ENCODE measurements at regions not wholly inside any gene's neighbourhood (a gene's known extent, or its start where the extent isn't known, plus 50 kb on each side); places are given as distances from the start of the nearest gene placed in this dataset.

DNA sequence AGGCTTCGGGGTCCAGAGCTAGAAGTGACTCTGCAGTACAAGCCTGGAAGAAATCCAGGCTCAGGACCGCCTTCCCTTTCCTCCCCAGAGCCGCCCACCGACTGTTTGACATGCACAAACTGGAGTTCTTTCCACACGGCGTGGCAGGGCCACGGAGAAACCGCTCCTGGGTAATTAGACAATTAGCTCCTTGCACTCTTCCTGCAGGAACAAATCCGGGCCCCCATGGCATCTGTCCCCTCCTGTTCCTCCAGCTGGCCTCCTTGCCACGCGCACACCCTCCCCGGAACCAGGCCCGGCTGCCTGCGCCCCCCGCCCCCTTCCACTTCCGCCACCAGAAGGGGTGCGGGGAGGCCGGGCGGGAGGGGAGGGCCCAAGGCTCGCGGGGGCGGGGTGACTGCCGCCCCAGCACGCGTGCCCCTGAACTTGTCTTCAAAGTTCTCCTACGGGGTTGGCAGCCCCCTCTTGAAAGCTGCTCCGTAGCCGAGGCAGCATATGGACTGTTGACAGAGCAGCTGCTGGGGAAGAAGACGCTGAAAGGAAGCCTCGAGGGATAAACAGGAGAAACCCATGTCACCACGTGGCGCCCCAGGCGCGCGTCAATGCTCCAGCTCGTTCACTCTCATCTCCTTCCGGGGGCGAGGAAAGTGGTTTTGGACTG, 74.3 kb downstream of the SEC61B start:
- H3K23ac ChIP-seq (ENCODE audit: insufficient read length, low read depth, low read length): no peak overlapping the region
- no peak overlapping the region for H3K4me2 ChIP-seq (ENCODE audit: insufficient read depth, insufficient read length, low read length)
- Mint-ChIP-seq H3K4me1 (peaks cover 47 to 48% of the 10 kb centered on the region in 2 experiments), H3K36me3 (ENCODE audit: insufficient read depth in 1 of 3, low read depth in 3 of 3) (no peaks in the 10 kb centered on the region), H3K9me3 (no peaks in the 10 kb centered on the region), H3K4me3 (no peak overlapping the region), H3K27ac (no peak overlapping the region), H3K27me3 (ENCODE audit: low read depth) (no peaks in the 10 kb centered on the region; the same call in none of the 2 replicates)
- H2BK12ac ChIP-seq (ENCODE audit: insufficient read length, low read depth, low read length): no peak overlapping the region
- TF ChIP-seq, protein P1, sequence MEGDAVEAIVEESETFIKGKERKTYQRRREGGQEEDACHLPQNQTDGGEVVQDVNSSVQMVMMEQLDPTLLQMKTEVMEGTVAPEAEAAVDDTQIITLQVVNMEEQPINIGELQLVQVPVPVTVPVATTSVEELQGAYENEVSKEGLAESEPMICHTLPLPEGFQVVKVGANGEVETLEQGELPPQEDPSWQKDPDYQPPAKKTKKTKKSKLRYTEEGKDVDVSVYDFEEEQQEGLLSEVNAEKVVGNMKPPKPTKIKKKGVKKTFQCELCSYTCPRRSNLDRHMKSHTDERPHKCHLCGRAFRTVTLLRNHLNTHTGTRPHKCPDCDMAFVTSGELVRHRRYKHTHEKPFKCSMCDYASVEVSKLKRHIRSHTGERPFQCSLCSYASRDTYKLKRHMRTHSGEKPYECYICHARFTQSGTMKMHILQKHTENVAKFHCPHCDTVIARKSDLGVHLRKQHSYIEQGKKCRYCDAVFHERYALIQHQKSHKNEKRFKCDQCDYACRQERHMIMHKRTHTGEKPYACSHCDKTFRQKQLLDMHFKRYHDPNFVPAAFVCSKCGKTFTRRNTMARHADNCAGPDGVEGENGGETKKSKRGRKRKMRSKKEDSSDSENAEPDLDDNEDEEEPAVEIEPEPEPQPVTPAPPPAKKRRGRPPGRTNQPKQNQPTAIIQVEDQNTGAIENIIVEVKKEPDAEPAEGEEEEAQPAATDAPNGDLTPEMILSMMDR (conservative IDR thresholded peaks at IDR 0.05): no peak
- H3K23me2 ChIP-seq (ENCODE audit: insufficient read length, low read depth, low read length, poor library complexity, severe bottlenecking): no peaks in the 10 kb centered on the region
- H3K56ac ChIP-seq (ENCODE audit: insufficient read length, low read depth, low read length): no peak overlapping the region
- no peaks in the 10 kb centered on the region for H3K79me1 ChIP-seq (ENCODE audit: insufficient read depth, low read depth, low read length, poor library complexity, severe bottlenecking)
- no peak overlapping the region for H2BK20ac ChIP-seq (ENCODE audit: low read depth, low read length, poor library complexity, severe bottlenecking)
- H3K79me2 ChIP-seq (ENCODE audit: insufficient read depth, low read length): no peaks in the 10 kb centered on the region
- DNase-seq: no peak
- no peak overlapping the region for H3K27ac ChIP-seq (ENCODE audit: insufficient read length, low read depth, low read length)
- no peak overlapping the region for H4K8ac ChIP-seq (replicated peaks; ENCODE audit: insufficient read length, low read depth, low read length)
- WGBS (ENCODE audit: extremely low coverage, insufficient read length, low lambda C conversion rate): no CpG with 5 or more reads among the region's 38 CpGs
- no peak overlapping the region for H3K14ac ChIP-seq (ENCODE audit: insufficient read depth, low read length)
- no peak overlapping the region for H3T11ph ChIP-seq (ENCODE audit: low read length)
- no peak overlapping the region for H3K18ac ChIP-seq (ENCODE audit: insufficient read length, low read depth, low read length)
- no peak overlapping the region for H4K91ac ChIP-seq (ENCODE audit: insufficient read length, low read depth, low read length)
- H2AK5ac ChIP-seq (ENCODE audit: insufficient read length, low read length): no peak overlapping the region
- no peak overlapping the region for H2BK15ac ChIP-seq (ENCODE audit: low read depth, low read length)
- no peaks in the 10 kb centered on the region for H3K27me3 ChIP-seq (ENCODE audit: insufficient read depth, low read length)
- H4K20me1 ChIP-seq (ENCODE audit: control insufficient read depth, insufficient read depth, insufficient read length): no peaks in the 10 kb centered on the region
- no peak overlapping the region for H3K4ac ChIP-seq (ENCODE audit: low read depth, low read length)
- H4K5ac ChIP-seq (ENCODE audit: insufficient read length, low read depth, low read length): no peak overlapping the region
- H2AFZ ChIP-seq (ENCODE audit: low read length): no peak overlapping the region
- H2BK120ac ChIP-seq (ENCODE audit: low read depth, low read length, poor library complexity, severe bottlenecking): no peak overlapping the region
- H2BK5ac ChIP-seq (ENCODE audit: insufficient read length, low read length): no peak overlapping the region
- H3K9ac ChIP-seq (ENCODE audit: extremely low read depth, insufficient read length, low read length): no peak overlapping the region
- no peaks in the 10 kb centered on the region for H3K9me3 ChIP-seq (ENCODE audit: control insufficient read depth, low read depth, low read length)
- peaks cover 13% of the 10 kb centered on the region; the same call in 1 of the 2 replicates for H3K4me1 ChIP-seq (ENCODE audit: insufficient read depth, low read length)
